ENCODE measurements at regions not wholly inside any gene's neighbourhood (a gene's known extent, or its start where the extent isn't known, plus 50 kb on each side); places are given as distances from the start of the nearest gene placed in this dataset.

GRCh38 chr12:31801872-31802271, 73.1 kb upstream of the AMN1 start:
- TF ChIP-seq, protein P1, sequence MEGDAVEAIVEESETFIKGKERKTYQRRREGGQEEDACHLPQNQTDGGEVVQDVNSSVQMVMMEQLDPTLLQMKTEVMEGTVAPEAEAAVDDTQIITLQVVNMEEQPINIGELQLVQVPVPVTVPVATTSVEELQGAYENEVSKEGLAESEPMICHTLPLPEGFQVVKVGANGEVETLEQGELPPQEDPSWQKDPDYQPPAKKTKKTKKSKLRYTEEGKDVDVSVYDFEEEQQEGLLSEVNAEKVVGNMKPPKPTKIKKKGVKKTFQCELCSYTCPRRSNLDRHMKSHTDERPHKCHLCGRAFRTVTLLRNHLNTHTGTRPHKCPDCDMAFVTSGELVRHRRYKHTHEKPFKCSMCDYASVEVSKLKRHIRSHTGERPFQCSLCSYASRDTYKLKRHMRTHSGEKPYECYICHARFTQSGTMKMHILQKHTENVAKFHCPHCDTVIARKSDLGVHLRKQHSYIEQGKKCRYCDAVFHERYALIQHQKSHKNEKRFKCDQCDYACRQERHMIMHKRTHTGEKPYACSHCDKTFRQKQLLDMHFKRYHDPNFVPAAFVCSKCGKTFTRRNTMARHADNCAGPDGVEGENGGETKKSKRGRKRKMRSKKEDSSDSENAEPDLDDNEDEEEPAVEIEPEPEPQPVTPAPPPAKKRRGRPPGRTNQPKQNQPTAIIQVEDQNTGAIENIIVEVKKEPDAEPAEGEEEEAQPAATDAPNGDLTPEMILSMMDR (IDR thresholded peaks at IDR 0.05; ENCODE audit: low read length), result no peak
- TF ChIP-seq EZH2 (IDR thresholded peaks at IDR 0.05; ENCODE audit: borderline replicate concordance, low read length), result no peak
